Effector memory CD8-positive, alpha-beta T cell (primary cell): ENCODE measurements at regions not wholly inside any gene's neighbourhood (a gene's known extent, or its start where the extent isn't known, plus 50 kb on each side); places are given as distances from the start of the nearest gene placed in this dataset.

Experiments
- ATAC-seq: fragments of 150-1000 bp; cut with Tn5 transposase; replicated peaks from 2 replicates; pipeline ENCODE4 v1.10.0; 2021; ENCODE audit warnings: mild to moderate bottlenecking, moderate library complexity
- DNase-seq, 3 experiments: peaks; one replicate each; pipeline ENCODE4 v3.0.0; 2021
- H3K27ac Mint-ChIP-seq, 2 donors: one replicate each; pipeline ENCODE4 v1.8.0; 2022; ENCODE audit warnings: mild to moderate bottlenecking in 2 of 2, mixed read lengths in 2 of 2, moderate library complexity in 2 of 2
- H3K27me3 Mint-ChIP-seq, 2 donors: one replicate each; pipeline ENCODE4 v1.8.0; 2022; ENCODE audit warnings: mixed read lengths in 2 of 2
- H3K36me3 Mint-ChIP-seq: one replicate; pipeline ENCODE4 v1.8.0; 2022; ENCODE audit warnings: mild to moderate bottlenecking, moderate library complexity, mixed read lengths; ENCODE audit not compliant: insufficient read depth
- H3K4me1 Mint-ChIP-seq, 2 donors: one replicate each; pipeline ENCODE4 v1.8.0; 2022; ENCODE audit warnings: low read depth in 2 of 2, mixed read lengths in 2 of 2
- H3K4me3 Mint-ChIP-seq, 2 donors: one replicate each; pipeline ENCODE4 v1.8.0; 2022; ENCODE audit warnings: mild to moderate bottlenecking in 2 of 2, mixed read lengths in 2 of 2, moderate library complexity in 2 of 2
- H3K9me3 Mint-ChIP-seq, 2 donors: one replicate each; pipeline ENCODE4 v1.8.0; 2022; ENCODE audit warnings: mixed read lengths in 2 of 2

- DNase-seq (no peak), ATAC-seq (no peak)
- H3K4me1 Mint-ChIP-seq, result peaks cover 0 to 2% of the 10 kb centered on the region in 2 donors
- H3K4me3 Mint-ChIP-seq, result no peak overlapping the region
- H3K27me3 Mint-ChIP-seq, result peaks cover 23 to 48% of the 10 kb centered on the region in 2 donors
- no peaks in the 10 kb centered on the region for H3K9me3 Mint-ChIP-seq
- H3K27ac Mint-ChIP-seq, result no peak overlapping the region
- H3K36me3 Mint-ChIP-seq, result no peaks in the 10 kb centered on the region
Observed at GRCh38 chr17:72507370-72507769, 386.6 kb downstream of the SOX9 start.

- Mint-ChIP-seq H3K27ac (no peak overlapping the region), H3K36me3 (no peaks in the 10 kb centered on the region), H3K4me3 (no peak overlapping the region), H3K27me3 (peaks cover 21 to 35% of the 10 kb centered on the region in 2 donors), H3K9me3 (no peaks in the 10 kb centered on the region), H3K4me1 (peaks cover 0 to 2% of the 10 kb centered on the region in 2 donors)
- DNase-seq (no peak), ATAC-seq (no peak)
Observed at GRCh38 chr17:72510351-72511016, 389.7 kb downstream of the SOX9 start.

- Mint-ChIP-seq H3K36me3 (no peaks in the 10 kb centered on the region), H3K4me3 (no peak overlapping the region), H3K9me3 (no peaks in the 10 kb centered on the region), H3K27me3 (peaks cover 20 to 28% of the 10 kb centered on the region in 2 donors), H3K27ac (no peak overlapping the region), H3K4me1 (peaks cover 0 to 2% of the 10 kb centered on the region in 2 donors)
- DNase-seq (no peak), ATAC-seq (no peak)
Observed at GRCh38 chr17:72511242-72511641, 390.4 kb downstream of the SOX9 start.

GRCh38 chr17:72511874-72512273 is 391.1 kb downstream of the SOX9 start:
- Mint-ChIP-seq H3K4me3 (no peak overlapping the region), H3K36me3 (no peaks in the 10 kb centered on the region)
- ATAC-seq, result no peak

GRCh38 chr17:72512649-72513556 is 392.1 kb downstream of the SOX9 start:
- ATAC-seq, result no peak

More at GRCh38 chr17:72511874-72512273, 391.1 kb downstream of the SOX9 start:
- Mint-ChIP-seq H3K9me3 (no peaks in the 10 kb centered on the region), H3K27me3 (peaks cover 16 to 28% of the 10 kb centered on the region in 2 donors), H3K4me1 (peaks cover 0 to 2% of the 10 kb centered on the region in 2 donors), H3K27ac (no peak overlapping the region)
- no peak for DNase-seq

GRCh38 chr17:72514321-72514861 is 393.6 kb downstream of the SOX9 start:
- Mint-ChIP-seq H3K4me3 (no peak overlapping the region), H3K4me1 (peaks cover 0 to 2% of the 10 kb centered on the region in 2 donors), H3K9me3 (no peaks in the 10 kb centered on the region), H3K27me3 (peaks cover 25 to 42% of the 10 kb centered on the region in 2 donors), H3K27ac (no peak overlapping the region), H3K36me3 (no peaks in the 10 kb centered on the region)
- no peak for ATAC-seq
- no peak for DNase-seq

More at GRCh38 chr17:72512649-72513556, 392.1 kb downstream of the SOX9 start:
- H3K27me3 Mint-ChIP-seq, result peaks cover 16 to 30% of the 10 kb centered on the region in 2 donors
- no peaks in the 10 kb centered on the region for H3K9me3 Mint-ChIP-seq
- H3K4me3 Mint-ChIP-seq, result no peak overlapping the region
- H3K27ac Mint-ChIP-seq, result no peak overlapping the region
- H3K4me1 Mint-ChIP-seq, result peaks cover 0 to 2% of the 10 kb centered on the region in 2 donors
- DNase-seq, result no peak
- no peaks in the 10 kb centered on the region for H3K36me3 Mint-ChIP-seq

- H3K27me3 Mint-ChIP-seq, result peaks cover 26 to 44% of the 10 kb centered on the region in 2 donors
- no peak for ATAC-seq
- H3K9me3 Mint-ChIP-seq, result no peaks in the 10 kb centered on the region
Observed at GRCh38 chr17:72514891-72515290, 394.1 kb downstream of the SOX9 start.

GRCh38 chr17:72515291-72516065 is 394.7 kb downstream of the SOX9 start:
- peaks cover 26 to 44% of the 10 kb centered on the region in 2 donors for H3K27me3 Mint-ChIP-seq
- peaks cover 0 to 2% of the 10 kb centered on the region in 2 donors for H3K4me1 Mint-ChIP-seq
- no peak overlapping the region for H3K4me3 Mint-ChIP-seq
- no peaks in the 10 kb centered on the region for H3K9me3 Mint-ChIP-seq
- ATAC-seq, result no peak
- no peaks in the 10 kb centered on the region for H3K36me3 Mint-ChIP-seq
- H3K27ac Mint-ChIP-seq, result no peak overlapping the region
- DNase-seq, result no peak

More at GRCh38 chr17:72514891-72515290, 394.1 kb downstream of the SOX9 start:
- no peak overlapping the region for H3K4me3 Mint-ChIP-seq
- no peak overlapping the region for H3K27ac Mint-ChIP-seq
- H3K4me1 Mint-ChIP-seq, result peaks cover 0 to 2% of the 10 kb centered on the region in 2 donors
- no peak for DNase-seq
- H3K36me3 Mint-ChIP-seq, result no peaks in the 10 kb centered on the region

GRCh38 chr17:72516772-72517399 is 396.1 kb downstream of the SOX9 start:
- H3K36me3 Mint-ChIP-seq, result no peaks in the 10 kb centered on the region
- H3K27me3 Mint-ChIP-seq, result peaks cover 26 to 37% of the 10 kb centered on the region in 2 donors
- no peak overlapping the region for H3K27ac Mint-ChIP-seq
- no peak overlapping the region for H3K4me3 Mint-ChIP-seq
- no peaks in the 10 kb centered on the region for H3K9me3 Mint-ChIP-seq
- ATAC-seq (no peak), DNase-seq (no peak)
- peaks cover 0 to 4% of the 10 kb centered on the region in 2 donors for H3K4me1 Mint-ChIP-seq

GRCh38 chr17:72517413-72518158 is 396.8 kb downstream of the SOX9 start:
- Mint-ChIP-seq H3K27me3 (peaks cover 26 to 37% of the 10 kb centered on the region in 2 donors), H3K36me3 (no peaks in the 10 kb centered on the region), H3K27ac (no peak overlapping the region), H3K9me3 (no peaks in the 10 kb centered on the region), H3K4me1 (peaks cover 0 to 4% of the 10 kb centered on the region in 2 donors), H3K4me3 (no peak overlapping the region)
- ATAC-seq (no peak), DNase-seq (no peak)

GRCh38 chr17:72518159-72518732 is 397.4 kb downstream of the SOX9 start:
- Mint-ChIP-seq H3K36me3 (no peaks in the 10 kb centered on the region), H3K27me3 (peaks cover 26 to 37% of the 10 kb centered on the region in 2 donors), H3K4me3 (no peak overlapping the region), H3K9me3 (no peaks in the 10 kb centered on the region), H3K4me1 (peaks cover 0 to 4% of the 10 kb centered on the region in 2 donors), H3K27ac (no peak overlapping the region)
- no peak for DNase-seq
- no peak for ATAC-seq
